Gastroesophageal sphincter (tissue), 4 donors: ENCODE measurements at regions not wholly inside any gene's neighbourhood (a gene's known extent, or its start where the extent isn't known, plus 50 kb on each side); places are given as distances from the start of the nearest gene placed in this dataset.

Experiments used
- ATAC-seq: fragments of 150-250 bp; one replicate; pipeline ENCODE4 v1.9.1; 2016; ENCODE audit warnings: mild to moderate bottlenecking, moderate library complexity
- H3K27ac ChIP-seq, 4 donors: fragments of 200-600 bp; sonication (generic) in 3 of 4; 1 replicate in 3 of 4; 2 replicates in 1 of 4; pipeline ENCODE4 v1.5.1; 2016 to 2019
- H3K27me3 ChIP-seq: fragments of 200-600 bp; sonication (generic); one replicate; pipeline ENCODE4 v1.5.1; 2019
- H3K36me3 ChIP-seq, 2 donors: fragments of 200-600 bp; sonication (generic); one replicate each; pipeline ENCODE4 v1.5.1; 2019; ENCODE audit warnings: control low read depth in 1 of 2
- H3K4me1 ChIP-seq, 3 donors: fragments of 200-600 bp; sonication (generic); 1 replicate in 2 of 3; 2 replicates in 1 of 3; pipeline ENCODE4 v1.5.1; 2016 to 2019; ENCODE audit warnings: control low read depth in 2 of 3
- H3K4me3 ChIP-seq, 2 donors: fragments of 200-600 bp; sonication (generic); one replicate each; pipeline ENCODE4 v1.5.1; 2019; ENCODE audit warnings: mild to moderate bottlenecking in 1 of 2, moderate library complexity in 1 of 2
- H3K9me3 ChIP-seq, 3 donors: fragments of 200-600 bp; sonication (generic); one replicate each; pipeline ENCODE4 v1.5.1; 2017 to 2019; ENCODE audit warnings: control low read depth in 2 of 3
- CTCF ChIP-seq, 4 experiments: fragments of 200-600 bp in 2 of 4; fragments of 450-650 bp in 2 of 4; sonication (generic) in 1 of 4; IDR thresholded peaks; one replicate each; pipeline ENCODE4 v1.5.1; 2017 to 2019; ENCODE audit warnings: antibody characterized with exemption in 4 of 4, mild to moderate bottlenecking in 2 of 4, moderate library complexity in 2 of 4
- EP300 ChIP-seq: sonication (generic); formaldehyde crosslinking; IDR thresholded peaks from one replicate; pipeline ENCODE4 v1.6.1; 2017; ENCODE audit warnings: antibody characterized with exemption, mild to moderate bottlenecking
- POLR2A ChIP-seq, 2 donors: fragments of 450-650 bp; IDR thresholded peaks; one replicate each; pipeline ENCODE4 v1.6.1; 2017; ENCODE audit warnings: antibody characterized with exemption in 2 of 2, mild to moderate bottlenecking in 2 of 2, moderate library complexity in 1 of 2
- POLR2AphosphoS5 ChIP-seq: sonication (generic); formaldehyde crosslinking; IDR thresholded peaks from one replicate; pipeline ENCODE4 v1.6.1; 2017; ENCODE audit warnings: antibody characterized with exemption
- WGBS, 2 donors: methylation state at CpG; one replicate each; pipeline ENCODE4 v1.1.5; 2018; ENCODE audit warnings: low coverage in 1 of 2; 5-methylcytosine and 5-hydroxymethylcytosine counted together

GRCh38 chr5:158174918-158175851 is 316.2 kb upstream of the CLINT1 start:
- ATAC-seq, result peak; percentile 74
- WGBS, 2 donors, result 39 to 46% methylated on average over 3 to 4 of the region's 8 CpGs
- no peaks in the 10 kb centered on the region for H3K27me3 ChIP-seq

DNA sequence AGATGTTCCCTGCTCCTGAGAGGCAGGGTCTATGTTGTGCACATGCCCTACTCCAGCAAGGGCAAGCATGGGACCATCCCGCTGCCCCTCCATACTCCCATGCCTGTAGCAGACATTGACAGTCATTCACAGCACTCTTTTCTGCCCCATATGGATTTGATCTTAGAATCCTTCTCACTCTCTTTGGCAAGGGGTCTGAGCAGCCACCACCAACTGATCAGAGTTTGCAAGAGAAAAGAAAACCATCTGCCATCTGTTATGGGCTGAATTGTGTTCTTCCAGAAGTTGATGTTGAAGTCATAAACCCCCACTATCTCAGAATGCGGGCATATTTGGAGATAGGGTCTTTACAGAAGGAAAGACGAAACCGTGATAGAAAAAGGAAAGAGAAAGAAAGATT is 315.1 kb upstream of the CLINT1 start:
- no peaks in the 10 kb centered on the region for H3K36me3 ChIP-seq
- no peak for ATAC-seq
- TF ChIP-seq EP300 (no peak), POLR2A (IDR thresholded peaks at IDR 0.05) (no peak), POLR2AphosphoS5 (no peak), CTCF (IDR thresholded peaks at IDR 0.05) (no peak)
- H3K4me3 ChIP-seq, result no peak overlapping the region
- H3K27me3 ChIP-seq, result no peaks in the 10 kb centered on the region
- H3K4me1 ChIP-seq, result peaks cover 0 to 18% (median 9%) of the 10 kb centered on the region in 3 donors
- H3K9me3 ChIP-seq, result no peaks in the 10 kb centered on the region
- 96 to 100% methylated on average over 3 to 4 of the region's 4 CpGs for WGBS, 2 donors
- no peak overlapping the region for H3K27ac ChIP-seq

More at GRCh38 chr5:158174918-158175851, 316.2 kb upstream of the CLINT1 start:
- Histone ChIP-seq H3K4me3 (no peak overlapping the region), H3K4me1 (peaks cover 0 to 18% (median 9%) of the 10 kb centered on the region in 3 donors), H3K27ac (peak overlapping the region in 3 of 4 donors; percentile 20 to 48 (median 31)), H3K9me3 (no peaks in the 10 kb centered on the region), H3K36me3 (no peaks in the 10 kb centered on the region)
- TF ChIP-seq POLR2A (IDR thresholded peaks at IDR 0.05) (no peak), CTCF (IDR thresholded peaks at IDR 0.05) (peak; percentile 56 to 77 (median 77)), POLR2AphosphoS5 (no peak)

GRCh38 chr5:158172005-158172404 is 313.1 kb upstream of the CLINT1 start:
- H3K4me1 ChIP-seq, result peaks cover 0 to 18% (median 9%) of the 10 kb centered on the region in 3 donors
- H3K36me3 ChIP-seq, result no peaks in the 10 kb centered on the region
- 89 to 100% methylated on average over 2 of the region's 2 CpGs for WGBS, 2 donors
- H3K27me3 ChIP-seq, result no peaks in the 10 kb centered on the region
- no peak overlapping the region for H3K4me3 ChIP-seq
- H3K9me3 ChIP-seq, result no peaks in the 10 kb centered on the region
- H3K27ac ChIP-seq, result no peak overlapping the region
- TF ChIP-seq EP300, result no peak
- no peak for TF ChIP-seq CTCF (IDR thresholded peaks at IDR 0.05)
- no peak for TF ChIP-seq POLR2AphosphoS5
- no peak for TF ChIP-seq POLR2A (IDR thresholded peaks at IDR 0.05)
- no peak for ATAC-seq

DNA sequence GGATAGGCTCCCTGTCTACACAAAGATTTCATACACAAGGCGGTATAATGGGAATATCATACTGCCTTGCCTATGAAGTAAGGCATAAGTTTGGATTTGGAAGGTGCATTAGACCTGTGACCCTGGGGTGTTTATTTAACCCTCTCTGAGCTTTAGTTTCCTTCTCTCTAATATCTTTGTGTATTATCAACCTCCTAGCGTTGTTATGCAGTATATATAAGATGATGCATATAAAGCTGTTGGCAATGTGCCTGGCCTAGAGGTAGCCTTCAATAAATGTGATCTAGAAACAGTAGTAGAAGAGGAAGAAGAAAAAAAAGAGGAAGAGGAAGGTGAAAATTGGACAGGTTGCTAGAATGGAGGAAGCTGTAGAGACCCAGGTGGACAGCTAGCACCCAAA is 311.6 kb upstream of the CLINT1 start:
- H3K4me3 ChIP-seq, result no peak overlapping the region
- no peak overlapping the region for H3K27ac ChIP-seq
- TF ChIP-seq CTCF (IDR thresholded peaks at IDR 0.05), result no peak
- H3K4me1 ChIP-seq, result peaks cover 0 to 8% (median under 1%) of the 10 kb centered on the region in 3 donors
- H3K27me3 ChIP-seq, result no peaks in the 10 kb centered on the region
- WGBS, 2 donors, result 89 to 100% methylated on average over 2 of the region's 2 CpGs
- ATAC-seq, result no peak
- H3K9me3 ChIP-seq, result no peaks in the 10 kb centered on the region
- no peaks in the 10 kb centered on the region for H3K36me3 ChIP-seq

GRCh38 chr5:158170060-158170459 is 311.1 kb upstream of the CLINT1 start:
- TF ChIP-seq CTCF (IDR thresholded peaks at IDR 0.05), result no peak
- TF ChIP-seq EP300, result no peak
- no peak for TF ChIP-seq POLR2A (IDR thresholded peaks at IDR 0.05)
- TF ChIP-seq POLR2AphosphoS5, result no peak
- no peak for ATAC-seq
- no peaks in the 10 kb centered on the region for H3K27me3 ChIP-seq
- WGBS, 2 donors, result 70 to 79% methylated on average over 2 to 3 of the region's 3 CpGs
- H3K9me3 ChIP-seq, result no peaks in the 10 kb centered on the region
- H3K4me1 ChIP-seq, result peaks cover 0 to 3% (median 0%) of the 10 kb centered on the region in 3 donors
- H3K27ac ChIP-seq, result no peak overlapping the region
- H3K36me3 ChIP-seq, result no peaks in the 10 kb centered on the region
- H3K4me3 ChIP-seq, result no peak overlapping the region
